ENCODE measurements at regions not wholly inside any gene's neighbourhood (a gene's known extent, or its start where the extent isn't known, plus 50 kb on each side); places are given as distances from the start of the nearest gene placed in this dataset.

DNA sequence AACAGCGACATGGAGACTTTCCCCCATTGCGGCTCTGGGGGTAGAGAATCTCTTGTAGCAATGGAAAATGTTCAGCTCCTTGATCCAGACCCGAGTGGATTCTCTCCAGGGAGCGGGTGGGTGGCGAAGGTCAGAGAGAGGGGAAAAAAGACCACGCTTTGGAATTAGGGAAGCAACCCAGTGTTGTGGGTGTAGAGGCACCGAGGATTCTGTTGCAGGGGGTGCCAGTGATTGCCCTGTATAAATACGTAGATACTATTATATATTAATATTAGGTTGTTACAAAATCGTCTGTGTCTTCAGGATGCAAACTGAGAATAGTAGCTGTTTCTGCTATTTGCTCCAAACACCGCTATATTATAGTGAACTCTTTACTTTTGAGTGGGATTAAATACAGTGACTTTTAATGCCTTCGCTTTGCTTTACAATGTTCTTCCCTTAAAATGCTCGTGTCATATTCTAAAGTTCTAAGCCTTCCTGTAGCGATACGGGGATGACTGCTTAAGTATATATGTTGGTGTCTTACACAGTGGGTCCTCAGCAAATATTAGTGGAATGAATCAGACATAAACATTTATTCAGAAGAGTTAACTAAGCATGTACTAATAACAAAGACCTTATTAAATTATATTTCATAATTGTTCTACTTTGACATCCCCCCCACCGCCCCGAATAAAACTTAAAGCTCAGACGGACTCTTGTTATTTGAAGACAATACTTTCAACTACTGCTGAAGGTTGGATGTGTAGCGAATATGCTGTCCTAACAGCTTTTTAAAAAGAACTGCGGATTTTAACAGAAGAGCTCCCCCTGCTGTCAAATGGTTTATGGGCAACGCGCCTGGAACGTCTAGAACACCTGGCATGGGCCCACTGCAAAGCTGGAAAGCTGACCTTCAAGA lies 136.4 kb upstream of the KRAS start:
- H3K27me3 ChIP-seq (ENCODE audit: control insufficient read depth, insufficient read depth, low read length): no peaks in the 10 kb centered on the region
- no peaks in the 10 kb centered on the region for H3K36me3 ChIP-seq (ENCODE audit: control insufficient read depth, insufficient read depth, low read length)
- TF ChIP-seq, protein P1, sequence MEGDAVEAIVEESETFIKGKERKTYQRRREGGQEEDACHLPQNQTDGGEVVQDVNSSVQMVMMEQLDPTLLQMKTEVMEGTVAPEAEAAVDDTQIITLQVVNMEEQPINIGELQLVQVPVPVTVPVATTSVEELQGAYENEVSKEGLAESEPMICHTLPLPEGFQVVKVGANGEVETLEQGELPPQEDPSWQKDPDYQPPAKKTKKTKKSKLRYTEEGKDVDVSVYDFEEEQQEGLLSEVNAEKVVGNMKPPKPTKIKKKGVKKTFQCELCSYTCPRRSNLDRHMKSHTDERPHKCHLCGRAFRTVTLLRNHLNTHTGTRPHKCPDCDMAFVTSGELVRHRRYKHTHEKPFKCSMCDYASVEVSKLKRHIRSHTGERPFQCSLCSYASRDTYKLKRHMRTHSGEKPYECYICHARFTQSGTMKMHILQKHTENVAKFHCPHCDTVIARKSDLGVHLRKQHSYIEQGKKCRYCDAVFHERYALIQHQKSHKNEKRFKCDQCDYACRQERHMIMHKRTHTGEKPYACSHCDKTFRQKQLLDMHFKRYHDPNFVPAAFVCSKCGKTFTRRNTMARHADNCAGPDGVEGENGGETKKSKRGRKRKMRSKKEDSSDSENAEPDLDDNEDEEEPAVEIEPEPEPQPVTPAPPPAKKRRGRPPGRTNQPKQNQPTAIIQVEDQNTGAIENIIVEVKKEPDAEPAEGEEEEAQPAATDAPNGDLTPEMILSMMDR (IDR thresholded peaks at IDR 0.05; ENCODE audit: insufficient read depth, low read length, poor library complexity, severe bottlenecking): peak; percentile 81
- H3K4me3 ChIP-seq (ENCODE audit: low read depth, low read length): peak overlapping the region; percentile 76
- peak; percentile 61 for DNase-seq (ENCODE audit: low read depth)

DNA sequence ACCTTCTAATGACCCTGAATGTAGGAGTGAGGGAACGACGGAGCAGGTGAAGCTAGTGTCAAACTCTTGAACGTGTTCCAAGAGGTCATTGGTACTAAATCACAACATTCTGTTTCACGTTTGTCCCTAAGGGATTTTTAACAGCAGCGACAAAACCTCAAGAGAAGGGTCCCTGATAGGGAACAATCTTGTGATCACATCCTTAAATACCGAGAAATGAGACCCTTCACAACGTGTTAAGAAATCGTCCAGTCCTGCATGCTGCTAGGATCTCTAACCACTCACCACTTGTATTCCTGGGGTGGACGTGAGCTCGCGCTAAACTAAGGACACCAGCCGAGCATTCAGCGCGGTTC lies 134.1 kb upstream of the KRAS start:
- Histone ChIP-seq H3K36me3 (ENCODE audit: control insufficient read depth, insufficient read depth, low read length) (no peaks in the 10 kb centered on the region), H3K4me3 (ENCODE audit: low read depth, low read length) (peak overlapping the region; percentile 76), H3K27me3 (ENCODE audit: control insufficient read depth, insufficient read depth, low read length) (no peaks in the 10 kb centered on the region)
- DNase-seq (ENCODE audit: low read depth): no peak
- TF ChIP-seq, protein P1 (IDR thresholded peaks at IDR 0.05; ENCODE audit: insufficient read depth, low read length, poor library complexity, severe bottlenecking): no peak

DNA sequence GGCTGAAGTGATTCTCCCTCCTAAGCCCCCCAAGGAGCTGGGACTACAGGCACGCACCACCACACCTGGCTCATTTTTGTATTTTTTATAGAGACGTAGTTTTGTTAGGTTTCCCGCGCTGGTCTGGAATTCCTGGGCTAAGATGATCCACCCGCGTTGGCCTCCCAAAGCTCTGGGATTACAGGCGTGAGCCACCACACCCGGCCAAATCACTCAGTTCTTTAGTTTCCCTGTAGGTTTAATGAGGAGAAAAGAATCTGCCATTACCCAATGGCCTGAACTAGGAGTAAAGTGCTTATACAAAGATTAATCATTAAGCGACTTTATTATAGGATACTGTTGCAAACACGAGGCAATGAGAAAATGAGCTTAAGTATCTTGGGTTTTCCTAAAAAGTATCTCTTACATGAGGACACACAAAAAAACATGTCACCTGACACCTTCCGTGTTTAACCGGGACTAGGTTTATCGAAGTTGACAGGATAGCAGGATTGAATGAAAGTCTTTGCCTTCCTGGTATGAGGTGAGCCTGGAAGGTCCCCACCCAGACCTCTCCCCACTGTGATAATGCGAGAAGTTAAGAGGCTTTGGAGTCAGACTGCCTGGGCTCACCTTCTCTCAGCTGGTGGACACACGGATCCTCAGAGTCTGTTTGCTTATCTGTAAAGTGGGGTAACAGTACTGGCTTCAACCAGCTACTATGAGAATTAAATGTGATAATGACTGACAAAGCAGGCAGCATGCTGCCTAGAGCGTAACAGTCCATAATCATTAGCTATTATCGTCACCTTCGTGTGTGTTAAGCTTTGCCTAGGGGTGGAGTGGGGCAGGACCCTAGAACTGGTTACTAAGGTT lies 133.5 kb upstream of the KRAS start:
- no peaks in the 10 kb centered on the region for H3K36me3 ChIP-seq (ENCODE audit: control insufficient read depth, insufficient read depth, low read length)
- H3K27me3 ChIP-seq (ENCODE audit: control insufficient read depth, insufficient read depth, low read length): no peaks in the 10 kb centered on the region
- DNase-seq (ENCODE audit: low read depth): no peak
- no peak overlapping the region for H3K4me3 ChIP-seq (ENCODE audit: low read depth, low read length)
- TF ChIP-seq, protein P1 (IDR thresholded peaks at IDR 0.05; ENCODE audit: insufficient read depth, low read length, poor library complexity, severe bottlenecking): no peak

DNA sequence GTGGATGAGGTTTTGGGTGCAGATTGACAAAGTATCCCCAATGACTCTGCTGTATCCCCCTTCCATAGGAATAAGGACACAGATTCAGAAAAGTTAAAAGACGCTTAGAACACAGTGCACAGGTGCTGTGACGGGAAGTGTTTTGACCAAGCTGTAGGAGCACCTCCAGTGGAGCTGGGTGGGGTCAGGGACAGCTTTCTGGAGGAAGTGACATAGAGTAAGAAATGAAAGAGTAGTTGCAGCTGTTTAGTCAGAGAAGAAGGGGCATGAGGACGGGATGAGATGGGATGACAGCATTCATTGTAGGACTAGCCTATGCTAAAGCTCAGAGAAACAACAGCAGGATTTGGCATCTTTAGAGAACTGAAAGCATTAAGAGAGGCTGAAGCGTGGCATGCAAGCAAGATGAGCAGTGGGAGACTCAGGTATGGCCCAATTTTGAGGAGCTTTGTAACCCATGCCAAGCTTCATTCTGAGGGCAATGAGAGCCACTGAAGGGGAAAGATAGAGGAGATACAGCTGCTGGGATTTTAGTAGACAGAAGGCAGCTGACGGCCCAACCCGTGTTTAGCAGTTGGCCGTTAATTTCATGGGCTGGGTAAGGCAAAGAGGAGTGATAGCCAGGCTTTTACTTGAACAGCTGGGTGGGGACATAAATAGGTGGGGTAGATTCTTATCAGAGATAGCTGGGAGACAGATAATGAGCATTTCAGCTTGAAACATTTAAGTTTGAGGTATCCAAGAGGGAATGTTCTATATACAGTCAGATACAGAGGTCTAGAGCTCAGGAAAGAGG lies 131.8 kb upstream of the KRAS start:
- Histone ChIP-seq H3K36me3 (ENCODE audit: control insufficient read depth, insufficient read depth, low read length) (no peaks in the 10 kb centered on the region), H3K4me3 (ENCODE audit: low read depth, low read length) (no peak overlapping the region), H3K27me3 (ENCODE audit: control insufficient read depth, insufficient read depth, low read length) (no peaks in the 10 kb centered on the region)
- no peak for DNase-seq (ENCODE audit: low read depth)
- TF ChIP-seq, protein P1 (IDR thresholded peaks at IDR 0.05; ENCODE audit: insufficient read depth, low read length, poor library complexity, severe bottlenecking): no peak

DNA sequence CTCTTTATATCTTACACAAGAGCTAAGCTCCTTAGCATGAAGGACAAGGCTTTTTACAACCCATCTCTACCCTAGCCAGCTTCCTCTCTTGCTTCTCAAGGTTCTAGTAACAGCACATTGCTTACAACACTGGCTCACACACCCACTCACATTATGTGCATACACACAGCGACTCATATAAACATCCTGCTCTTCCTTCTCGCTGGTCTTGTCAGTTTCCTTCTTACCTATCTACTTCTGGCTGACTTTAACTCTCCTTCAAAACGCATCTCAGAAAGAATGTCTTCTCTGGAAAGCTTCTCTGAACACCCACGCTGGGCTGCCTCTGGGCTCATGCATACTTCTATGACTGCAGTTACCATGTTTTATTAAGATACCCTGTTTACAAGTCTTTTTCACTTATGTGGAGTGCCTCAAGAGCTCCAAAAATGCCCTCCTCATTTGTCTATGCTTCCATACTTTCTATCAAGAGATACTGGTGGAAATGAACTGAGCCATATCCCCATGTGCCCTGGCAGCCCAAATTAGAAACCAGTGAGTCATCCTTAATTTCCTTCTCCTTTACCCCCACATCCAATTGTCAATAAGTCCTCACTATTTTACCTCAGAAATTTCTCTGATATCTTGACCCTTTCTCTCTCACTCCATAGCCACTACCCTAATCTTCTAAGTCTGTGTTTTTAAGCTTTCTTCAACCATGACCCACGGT lies 126.9 kb upstream of the KRAS start:
- Histone ChIP-seq H3K27me3 (ENCODE audit: control insufficient read depth, insufficient read depth, low read length) (no peaks in the 10 kb centered on the region), H3K4me3 (ENCODE audit: low read depth, low read length) (no peak overlapping the region), H3K36me3 (ENCODE audit: control insufficient read depth, insufficient read depth, low read length) (no peaks in the 10 kb centered on the region)
- DNase-seq (ENCODE audit: low read depth): no peak
- TF ChIP-seq, protein P1 (IDR thresholded peaks at IDR 0.05; ENCODE audit: insufficient read depth, low read length, poor library complexity, severe bottlenecking): no peak

Measured in kidney epithelial cell (primary cell).